Spleen (tissue), 7 donors: ENCODE measurements at regions not wholly inside any gene's neighbourhood (a gene's known extent, or its start where the extent isn't known, plus 50 kb on each side); places are given as distances from the start of the nearest gene placed in this dataset.

ENCODE experiments used
- CTCF ChIP-seq, 11 experiments: fragments of 200-600 bp in 7 of 11; fragments of 450-650 bp in 4 of 11; sonication (generic) in 4 of 11; IDR thresholded peaks in 8 of 11; conservative IDR thresholded peaks in 3 of 11; 1 replicate in 7 of 11; 2 replicates in 4 of 11; pipeline versions ENCODE4 v1.4.0 to v1.8.0; 2016 to 2021; ENCODE audit warnings: antibody characterized with exemption in 11 of 11, inconsistent platforms in 4 of 11, mild to moderate bottlenecking in 1 of 11
- POLR2A ChIP-seq, 3 donors: fragments of 450-650 bp; IDR thresholded peaks; one replicate each; pipeline ENCODE4 v1.5.1; 2017; ENCODE audit warnings: antibody characterized with exemption in 3 of 3, mild to moderate bottlenecking in 1 of 3
- donor health status: DM: no; HTN: no; CAD: no; lungs with moderate emphysema.
- donor health status: DM: no; HTN: no; CAD: no.
- donor health status: DM: no; HTN: no; CAD: no.

GRCh38 chr12:42641221-42641885, 51.8 kb upstream of the PRICKLE1 start:
- TF ChIP-seq POLR2A (IDR thresholded peaks at IDR 0.05) (no peak), CTCF (IDR thresholded peaks at IDR 0.05 in 8 of 11, conservative IDR thresholded peaks at IDR 0.05 in 3 of 11) (no peak)
